ENCODE measurements at regions not wholly inside any gene's neighbourhood (a gene's known extent, or its start where the extent isn't known, plus 50 kb on each side); places are given as distances from the start of the nearest gene placed in this dataset.
"Not testable (repeated sequence)": the region's sequence is repeated elsewhere in the genome, so short reads cannot be mapped to it uniquely, and the experiment has no call there.

GRCh38 chr5:1651250-1651649 lies 127.5 kb upstream of the LPCAT1 start:
- TF ChIP-seq CTCF (IDR thresholded peaks at IDR 0.05; ENCODE audit: extremely low read depth, insufficient read depth, missing control alignments), result no peak
- no peak for DNase-seq (ENCODE audit: low spot score)
- in situ Hi-C loops (cut with MboI; ENCODE audit: low pct_unique_long_range_greater_than_20kb, low sequenced_read_pairs, unreplicated experiment), result no loop called here

- in situ Hi-C loops (cut with MboI; ENCODE audit: low pct_unique_long_range_greater_than_20kb, low sequenced_read_pairs, unreplicated experiment), result loop anchor here (25.0 kb wide), 1 partner anchor 712 kb away; no protein-coding TSS in a partner anchor
- DNase-seq (ENCODE audit: low spot score), result no peak
- TF ChIP-seq CTCF (IDR thresholded peaks at IDR 0.05; ENCODE audit: extremely low read depth, insufficient read depth, missing control alignments), result no peak
Measured at GRCh38 chr5:1649554-1649953, 125.8 kb upstream of the LPCAT1 start.

- in situ Hi-C loops (cut with MboI; ENCODE audit: low pct_unique_long_range_greater_than_20kb, low sequenced_read_pairs, unreplicated experiment), result loop anchor here (25.0 kb wide), 1 partner anchor 712 kb away; no protein-coding TSS in a partner anchor
- DNase-seq (ENCODE audit: low spot score), result no peak
- TF ChIP-seq CTCF (IDR thresholded peaks at IDR 0.05; ENCODE audit: extremely low read depth, insufficient read depth, missing control alignments), result no peak
Measured at GRCh38 chr5:1648806-1649205, 125.0 kb upstream of the LPCAT1 start.

GRCh38 chr5:1647580-1647979 lies 123.8 kb upstream of the LPCAT1 start:
- no peak for TF ChIP-seq CTCF (IDR thresholded peaks at IDR 0.05; ENCODE audit: extremely low read depth, insufficient read depth, missing control alignments)
- in situ Hi-C loops (cut with MboI; ENCODE audit: low pct_unique_long_range_greater_than_20kb, low sequenced_read_pairs, unreplicated experiment), result loop anchor here (25.0 kb wide), 1 partner anchor 710 kb away; no protein-coding TSS in a partner anchor
- no peak for DNase-seq (ENCODE audit: low spot score)

GRCh38 chr5:1644810-1645571 lies 121.2 kb upstream of the LPCAT1 start:
- TF ChIP-seq CTCF (IDR thresholded peaks at IDR 0.05; ENCODE audit: extremely low read depth, insufficient read depth, missing control alignments), result peak; percentile 98
- in situ Hi-C loops (cut with MboI; ENCODE audit: low pct_unique_long_range_greater_than_20kb, low sequenced_read_pairs, unreplicated experiment), result loop anchor here (25.0 kb wide), 1 partner anchor 708 kb away; no protein-coding TSS in a partner anchor
- peak; percentile 90 for DNase-seq (ENCODE audit: low spot score)

GRCh38 chr5:1644393-1644809 lies 120.6 kb upstream of the LPCAT1 start:
- in situ Hi-C loops (cut with MboI; ENCODE audit: low pct_unique_long_range_greater_than_20kb, low sequenced_read_pairs, unreplicated experiment), result loop anchor here (25.0 kb wide), 1 partner anchor 707 kb away; no protein-coding TSS in a partner anchor
- not testable (repeated sequence) for DNase-seq (ENCODE audit: low spot score)

- DNase-seq (ENCODE audit: low spot score), result no peak
- in situ Hi-C loops (cut with MboI; ENCODE audit: low pct_unique_long_range_greater_than_20kb, low sequenced_read_pairs, unreplicated experiment), result loop anchor here (25.0 kb wide), 1 partner anchor 707 kb away; no protein-coding TSS in a partner anchor
Measured at GRCh38 chr5:1643651-1644392, 120.1 kb upstream of the LPCAT1 start.

More at GRCh38 chr5:1643651-1644392, 120.1 kb upstream of the LPCAT1 start:
- no peak for TF ChIP-seq CTCF (IDR thresholded peaks at IDR 0.05; ENCODE audit: extremely low read depth, insufficient read depth, missing control alignments)
